ENCODE measurements at regions not wholly inside any gene's neighbourhood (a gene's known extent, or its start where the extent isn't known, plus 50 kb on each side); places are given as distances from the start of the nearest gene placed in this dataset.

DNA sequence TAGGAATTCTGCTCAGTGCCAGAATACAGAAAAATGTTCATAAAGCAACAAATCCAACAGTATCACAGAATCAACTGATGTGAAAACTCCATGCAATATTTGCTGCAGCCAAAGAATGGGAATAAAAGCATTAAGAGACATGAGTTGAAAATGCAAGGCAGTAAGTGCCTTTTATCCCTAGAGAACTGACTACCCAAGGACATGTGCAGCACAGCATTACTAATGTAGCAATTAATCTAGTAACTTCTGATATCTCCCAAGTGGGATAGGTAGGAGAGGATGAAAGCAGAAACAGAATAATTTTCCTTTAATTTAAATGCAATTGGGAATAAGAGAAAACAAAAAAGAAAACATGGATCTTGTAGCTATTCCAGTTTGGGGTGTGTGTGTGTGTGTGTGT lies 497.5 kb upstream of the CBLB start:
- TF ChIP-seq TCF4 (CRISPR knock-in tag; IDR thresholded peaks at IDR 0.05; ENCODE audit: borderline replicate concordance) (no peak), ISL1 (CRISPR knock-in tag; IDR thresholded peaks at IDR 0.05) (no peak), PPARA (CRISPR knock-in tag; IDR thresholded peaks at IDR 0.05; ENCODE audit: borderline replicate concordance) (no peak), ZFP3 (CRISPR knock-in tag; IDR thresholded peaks at IDR 0.05) (no peak)

Data from SK-N-SH treated with all-trans-retinoic acid at 6 μM for 48 hours (cell line).